HL-60 (cell line): ENCODE measurements at regions not wholly inside any gene's neighbourhood (a gene's known extent, or its start where the extent isn't known, plus 50 kb on each side); places are given as distances from the start of the nearest gene placed in this dataset.

Experiments used
- DNase-seq, 2 experiments: peaks; one replicate each; pipeline ENCODE4 v3.0.0-alpha.2; 2010 to 2020; ENCODE audit warnings: low read depth in 1 of 2, low spot score in 1 of 2
- H3K27ac ChIP-seq: fragments of 250-450 bp; sonication (Bioruptor Pico); replicated peaks from 2 replicates; pipeline ENCODE4 v1.5.1; 2020; ENCODE audit warnings: mild to moderate bottlenecking, moderate library complexity
- H3K27me3 ChIP-seq: fragments of 250-450 bp; sonication (Bioruptor Pico); 2 replicates; pipeline ENCODE4 v1.5.1; 2021; ENCODE audit warnings: mild to moderate bottlenecking, moderate library complexity; ENCODE audit not compliant: insufficient read depth, poor library complexity, severe bottlenecking
- H3K4me3 ChIP-seq: replicated peaks from 2 replicates; pipeline ENCODE4 v1.5.1; 2011; ENCODE audit warnings: mild to moderate bottlenecking, control low read depth, low read length; ENCODE audit not compliant: insufficient read depth
- GABPA ChIP-seq: IDR thresholded peaks from 2 replicates; pipeline ENCODE4 v1.6.1; 2012; ENCODE audit warnings: low read depth
- POLR2AphosphoS5 ChIP-seq: IDR thresholded peaks from 2 replicates; pipeline ENCODE4 v1.6.1; 2012; ENCODE audit warnings: low read depth
- SPI1 ChIP-seq: IDR thresholded peaks from 2 replicates; pipeline ENCODE4 v1.6.1; 2012; ENCODE audit warnings: low read depth, mild to moderate bottlenecking, borderline replicate concordance
- TF ChIP-seq, protein P1 (sequence below): IDR thresholded peaks from one replicate; pipeline ENCODE4 v1.5.1; 2011; ENCODE audit warnings: low read length, control low read depth, inconsistent platforms; ENCODE audit not compliant: insufficient read depth
- TF ChIP-seq, protein P2 (sequence below): IDR thresholded peaks from 2 replicates; pipeline ENCODE4 v1.6.1; 2012; ENCODE audit warnings: low read depth; ENCODE audit not compliant: insufficient replicate concordance

DNA sequence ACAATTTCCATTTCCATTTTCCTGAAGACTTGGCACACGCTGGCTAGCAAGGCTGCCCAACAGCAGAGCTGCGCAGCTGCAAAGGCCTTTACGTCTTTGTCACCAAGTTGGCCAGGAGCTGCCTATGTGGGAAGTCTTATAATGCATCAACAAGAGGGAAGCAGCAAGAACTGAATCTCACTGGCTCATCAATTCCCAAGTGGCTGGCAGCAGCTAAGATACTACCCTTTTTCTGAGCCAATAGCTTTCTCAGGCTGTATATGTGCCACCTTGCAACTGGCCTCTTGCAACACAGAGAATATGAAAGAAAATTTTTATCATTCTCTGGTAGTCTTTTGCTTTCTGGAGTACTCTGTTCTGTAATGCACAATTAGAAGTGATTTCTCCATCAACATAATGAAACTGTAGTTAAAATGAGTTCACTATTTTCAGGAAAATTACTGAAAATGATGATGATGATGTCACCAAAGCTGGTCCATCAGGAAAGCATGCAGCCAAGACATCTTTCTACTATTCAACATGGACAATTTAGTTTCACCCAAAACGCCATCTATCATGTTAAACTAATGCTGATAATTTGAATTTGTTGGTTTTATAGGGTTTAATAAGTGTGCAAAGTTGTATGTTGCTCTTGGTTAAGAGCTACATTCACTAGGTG, 97.3 kb upstream of the FOXA2 start:
- TF ChIP-seq, protein P1, sequence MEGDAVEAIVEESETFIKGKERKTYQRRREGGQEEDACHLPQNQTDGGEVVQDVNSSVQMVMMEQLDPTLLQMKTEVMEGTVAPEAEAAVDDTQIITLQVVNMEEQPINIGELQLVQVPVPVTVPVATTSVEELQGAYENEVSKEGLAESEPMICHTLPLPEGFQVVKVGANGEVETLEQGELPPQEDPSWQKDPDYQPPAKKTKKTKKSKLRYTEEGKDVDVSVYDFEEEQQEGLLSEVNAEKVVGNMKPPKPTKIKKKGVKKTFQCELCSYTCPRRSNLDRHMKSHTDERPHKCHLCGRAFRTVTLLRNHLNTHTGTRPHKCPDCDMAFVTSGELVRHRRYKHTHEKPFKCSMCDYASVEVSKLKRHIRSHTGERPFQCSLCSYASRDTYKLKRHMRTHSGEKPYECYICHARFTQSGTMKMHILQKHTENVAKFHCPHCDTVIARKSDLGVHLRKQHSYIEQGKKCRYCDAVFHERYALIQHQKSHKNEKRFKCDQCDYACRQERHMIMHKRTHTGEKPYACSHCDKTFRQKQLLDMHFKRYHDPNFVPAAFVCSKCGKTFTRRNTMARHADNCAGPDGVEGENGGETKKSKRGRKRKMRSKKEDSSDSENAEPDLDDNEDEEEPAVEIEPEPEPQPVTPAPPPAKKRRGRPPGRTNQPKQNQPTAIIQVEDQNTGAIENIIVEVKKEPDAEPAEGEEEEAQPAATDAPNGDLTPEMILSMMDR: no peak
- TF ChIP-seq SPI1 (no peak), GABPA (no peak)
- TF ChIP-seq, protein P2, sequence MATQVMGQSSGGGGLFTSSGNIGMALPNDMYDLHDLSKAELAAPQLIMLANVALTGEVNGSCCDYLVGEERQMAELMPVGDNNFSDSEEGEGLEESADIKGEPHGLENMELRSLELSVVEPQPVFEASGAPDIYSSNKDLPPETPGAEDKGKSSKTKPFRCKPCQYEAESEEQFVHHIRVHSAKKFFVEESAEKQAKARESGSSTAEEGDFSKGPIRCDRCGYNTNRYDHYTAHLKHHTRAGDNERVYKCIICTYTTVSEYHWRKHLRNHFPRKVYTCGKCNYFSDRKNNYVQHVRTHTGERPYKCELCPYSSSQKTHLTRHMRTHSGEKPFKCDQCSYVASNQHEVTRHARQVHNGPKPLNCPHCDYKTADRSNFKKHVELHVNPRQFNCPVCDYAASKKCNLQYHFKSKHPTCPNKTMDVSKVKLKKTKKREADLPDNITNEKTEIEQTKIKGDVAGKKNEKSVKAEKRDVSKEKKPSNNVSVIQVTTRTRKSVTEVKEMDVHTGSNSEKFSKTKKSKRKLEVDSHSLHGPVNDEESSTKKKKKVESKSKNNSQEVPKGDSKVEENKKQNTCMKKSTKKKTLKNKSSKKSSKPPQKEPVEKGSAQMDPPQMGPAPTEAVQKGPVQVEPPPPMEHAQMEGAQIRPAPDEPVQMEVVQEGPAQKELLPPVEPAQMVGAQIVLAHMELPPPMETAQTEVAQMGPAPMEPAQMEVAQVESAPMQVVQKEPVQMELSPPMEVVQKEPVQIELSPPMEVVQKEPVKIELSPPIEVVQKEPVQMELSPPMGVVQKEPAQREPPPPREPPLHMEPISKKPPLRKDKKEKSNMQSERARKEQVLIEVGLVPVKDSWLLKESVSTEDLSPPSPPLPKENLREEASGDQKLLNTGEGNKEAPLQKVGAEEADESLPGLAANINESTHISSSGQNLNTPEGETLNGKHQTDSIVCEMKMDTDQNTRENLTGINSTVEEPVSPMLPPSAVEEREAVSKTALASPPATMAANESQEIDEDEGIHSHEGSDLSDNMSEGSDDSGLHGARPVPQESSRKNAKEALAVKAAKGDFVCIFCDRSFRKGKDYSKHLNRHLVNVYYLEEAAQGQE: no peak
- Histone ChIP-seq H3K4me3 (no peak overlapping the region), H3K27me3 (no peaks in the 10 kb centered on the region), H3K27ac (no peak overlapping the region)
- DNase-seq: no peak

DNA sequence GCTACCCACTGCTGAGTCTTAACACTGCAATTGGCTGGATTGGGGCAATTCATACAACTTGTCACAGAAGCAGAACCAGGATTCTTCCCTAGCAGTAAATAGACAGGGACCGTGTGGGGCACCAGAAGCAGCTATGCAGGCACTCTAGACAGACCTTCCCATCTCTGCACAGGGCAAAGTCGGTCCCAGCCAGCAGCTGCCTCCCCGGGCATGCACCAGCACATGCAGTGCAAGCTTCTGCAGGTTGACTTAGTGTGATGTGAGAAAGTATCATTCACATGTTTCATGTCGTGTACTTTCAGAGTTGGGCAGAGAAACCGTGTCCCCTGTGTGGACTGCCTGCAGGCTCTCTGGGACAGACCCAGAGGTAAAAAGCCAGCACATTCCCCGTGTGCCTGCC, 98.0 kb upstream of the FOXA2 start:
- no peak overlapping the region for H3K27ac ChIP-seq
- DNase-seq: no peak
- H3K4me3 ChIP-seq: no peak overlapping the region
- TF ChIP-seq GABPA (no peak), SPI1 (no peak), POLR2AphosphoS5 (no peak)
- TF ChIP-seq, protein P1: no peak
- TF ChIP-seq, protein P2: no peak
- H3K27me3 ChIP-seq: no peaks in the 10 kb centered on the region

DNA sequence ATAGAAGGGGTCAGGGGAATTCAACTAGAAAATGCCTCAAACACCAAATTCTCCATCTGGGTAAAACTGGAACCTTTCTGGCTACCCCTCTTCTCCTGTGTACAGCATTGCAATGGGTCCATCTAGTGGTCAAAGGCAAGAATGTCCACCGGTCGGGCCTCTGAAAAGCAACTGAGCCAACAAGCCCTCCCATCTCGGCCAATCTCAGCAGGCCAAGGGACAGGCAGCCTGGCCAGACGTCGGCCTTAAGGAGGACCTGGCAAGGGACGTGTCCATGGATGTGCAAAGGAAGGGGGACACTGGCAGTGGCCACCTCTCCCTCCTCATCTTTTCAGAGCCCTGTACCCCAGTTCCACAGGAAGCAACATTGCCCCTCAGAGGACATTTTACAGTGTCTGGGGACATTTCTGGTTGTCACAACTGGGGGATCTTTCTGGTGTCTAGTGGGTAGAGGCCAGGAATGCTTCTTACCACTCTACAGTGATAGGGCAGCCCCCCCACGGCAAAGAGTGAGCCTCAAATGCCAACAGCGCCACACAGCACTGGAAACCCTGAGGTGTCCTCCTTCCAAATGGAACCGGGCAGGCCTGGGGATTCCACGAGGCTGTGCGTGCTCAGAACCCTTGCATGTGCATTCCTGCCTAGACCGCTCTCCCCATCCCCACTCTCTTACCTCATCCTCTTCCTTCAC, 99.8 kb upstream of the FOXA2 start:
- TF ChIP-seq, protein P1: peak; percentile 69
- no peak for TF ChIP-seq POLR2AphosphoS5
- no peaks in the 10 kb centered on the region for H3K27me3 ChIP-seq
- no peak overlapping the region for H3K27ac ChIP-seq
- DNase-seq: peak in 1 of 2 experiments; percentile 64
- H3K4me3 ChIP-seq: no peak overlapping the region
